Neural cell (in vitro differentiated cells): ENCODE measurements at regions not wholly inside any gene's neighbourhood (a gene's known extent, or its start where the extent isn't known, plus 50 kb on each side); places are given as distances from the start of the nearest gene placed in this dataset.

Experiments used
- CTCF ChIP-seq: fragments of 450-650 bp; IDR thresholded peaks from 2 replicates; pipeline ENCODE4 v1.5.1; 2014; ENCODE audit warnings: antibody characterized with exemption, mild to moderate bottlenecking, moderate library complexity; ENCODE audit not compliant: poor library complexity, severe bottlenecking
- EP300 ChIP-seq: fragments of 450-650 bp; conservative IDR thresholded peaks from 2 replicates; pipeline ENCODE4 v1.6.1; 2014; ENCODE audit warnings: antibody characterized with exemption, mild to moderate bottlenecking, moderate library complexity; ENCODE audit not compliant: poor library complexity, severe bottlenecking
- POLR2AphosphoS5 ChIP-seq: IDR thresholded peaks from 2 replicates; pipeline ENCODE4 v1.6.1; 2012
- TAF1 ChIP-seq: IDR thresholded peaks from 2 replicates; pipeline ENCODE4 v1.6.1; 2012; ENCODE audit warnings: low read depth

DNA sequence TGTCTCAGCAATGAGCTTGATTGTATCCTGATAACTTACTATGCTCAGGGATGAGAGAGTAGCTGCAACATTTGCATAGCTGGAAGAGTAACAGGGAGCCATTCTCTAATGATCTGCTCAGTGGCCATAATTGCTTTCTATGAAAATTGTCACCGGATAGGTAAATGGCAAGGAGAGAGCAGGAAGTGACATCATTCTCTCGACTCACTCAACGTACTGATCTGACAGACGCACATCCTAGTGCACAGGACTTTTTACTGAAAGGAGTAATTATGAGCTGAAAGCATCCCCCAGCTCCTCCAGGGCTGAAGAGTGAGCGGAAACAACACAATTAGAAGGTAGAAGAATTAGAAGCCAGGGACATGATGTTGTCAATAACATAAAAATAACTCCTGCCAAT lies 71.8 kb downstream of the IRX5 start:
- no peak for TF ChIP-seq TAF1
- TF ChIP-seq CTCF: no peak
- TF ChIP-seq POLR2AphosphoS5: no peak
- TF ChIP-seq EP300: no peak
